ENCODE measurements at regions not wholly inside any gene's neighbourhood (a gene's known extent, or its start where the extent isn't known, plus 50 kb on each side); places are given as distances from the start of the nearest gene placed in this dataset.

DNA sequence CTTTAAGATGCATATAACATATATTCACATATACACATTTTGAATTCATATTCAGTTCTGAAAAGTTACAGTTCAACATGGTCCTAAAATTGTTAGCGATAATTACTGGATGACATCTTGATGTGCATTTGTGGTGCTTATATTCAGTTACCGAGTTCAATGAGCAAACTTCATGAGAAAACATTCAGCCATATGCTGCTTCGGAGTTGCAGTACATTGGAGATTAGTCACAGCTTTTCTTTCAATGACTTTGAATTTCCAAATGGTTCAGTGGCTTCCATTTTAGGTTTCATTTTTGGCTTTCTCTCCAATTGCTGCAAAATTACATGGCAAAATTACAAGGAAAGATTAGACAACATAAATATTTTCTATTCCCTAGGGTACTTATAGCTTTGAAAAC lies 198.3 kb upstream of the CNTN3 start:
- Histone ChIP-seq H3K27me3 (ENCODE audit: control insufficient read depth in 2 of 2, insufficient read depth in 2 of 2, low read length in 2 of 2) (no peaks in the 10 kb centered on the region), H4K20me1 (ENCODE audit: insufficient read depth, low read length) (no peaks in the 10 kb centered on the region), H3K79me2 (ENCODE audit: insufficient read depth, low read length) (no peaks in the 10 kb centered on the region), H3K36me3 (replicated peaks in 1 of 2; ENCODE audit: control insufficient read depth in 1 of 2, insufficient read depth in 2 of 2, low read length in 2 of 2) (no peaks in the 10 kb centered on the region), H3K4me1 (ENCODE audit: control insufficient read depth in 1 of 2, insufficient read depth in 2 of 2, low read length in 2 of 2) (no peaks in the 10 kb centered on the region), H3K4me2 (replicated peaks; ENCODE audit: extremely low read depth, low read length, poor library complexity, severe bottlenecking) (no peak overlapping the region), H3K9me3 (replicated peaks in 1 of 2; ENCODE audit: control insufficient read depth in 1 of 2, insufficient read depth in 1 of 2, low read length in 2 of 2) (no peaks in the 10 kb centered on the region), H3K9ac (ENCODE audit: insufficient read depth, low read length, poor library complexity, severe bottlenecking) (no peak overlapping the region), H3K27ac (ENCODE audit: low read depth in 1 of 2, low read length in 2 of 2) (no peak overlapping the region), H2AFZ (ENCODE audit: insufficient read depth, low read depth, low read length, poor library complexity, severe bottlenecking) (no peak overlapping the region), H3K4me3 (replicated peaks in 1 of 3; ENCODE audit: low read depth in 2 of 3, low read length in 3 of 3) (no peak overlapping the region)
- no peak for DNase-seq
- Mint-ChIP-seq H3K4me1 (no peaks in the 10 kb centered on the region), H3K27me3 (ENCODE audit: low read depth in 3 of 3) (peaks cover 0 to 1% (median 0%) of the 10 kb centered on the region in 3 donors), H3K36me3 (no peaks in the 10 kb centered on the region), H3K4me3 (no peak overlapping the region), H3K27ac (no peak overlapping the region), H3K9me3 (peaks cover 0 to 3% (median 2%) of the 10 kb centered on the region in 7 donors)
- intact Hi-C loops (cut with micrococcal nuclease), result no loop called here
- TF ChIP-seq, protein P1, sequence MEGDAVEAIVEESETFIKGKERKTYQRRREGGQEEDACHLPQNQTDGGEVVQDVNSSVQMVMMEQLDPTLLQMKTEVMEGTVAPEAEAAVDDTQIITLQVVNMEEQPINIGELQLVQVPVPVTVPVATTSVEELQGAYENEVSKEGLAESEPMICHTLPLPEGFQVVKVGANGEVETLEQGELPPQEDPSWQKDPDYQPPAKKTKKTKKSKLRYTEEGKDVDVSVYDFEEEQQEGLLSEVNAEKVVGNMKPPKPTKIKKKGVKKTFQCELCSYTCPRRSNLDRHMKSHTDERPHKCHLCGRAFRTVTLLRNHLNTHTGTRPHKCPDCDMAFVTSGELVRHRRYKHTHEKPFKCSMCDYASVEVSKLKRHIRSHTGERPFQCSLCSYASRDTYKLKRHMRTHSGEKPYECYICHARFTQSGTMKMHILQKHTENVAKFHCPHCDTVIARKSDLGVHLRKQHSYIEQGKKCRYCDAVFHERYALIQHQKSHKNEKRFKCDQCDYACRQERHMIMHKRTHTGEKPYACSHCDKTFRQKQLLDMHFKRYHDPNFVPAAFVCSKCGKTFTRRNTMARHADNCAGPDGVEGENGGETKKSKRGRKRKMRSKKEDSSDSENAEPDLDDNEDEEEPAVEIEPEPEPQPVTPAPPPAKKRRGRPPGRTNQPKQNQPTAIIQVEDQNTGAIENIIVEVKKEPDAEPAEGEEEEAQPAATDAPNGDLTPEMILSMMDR (IDR thresholded peaks at IDR 0.05), result no peak
- WGBS (ENCODE audit: insufficient coverage), result 100% methylated on average over 3 of the region's 3 CpGs

DNA sequence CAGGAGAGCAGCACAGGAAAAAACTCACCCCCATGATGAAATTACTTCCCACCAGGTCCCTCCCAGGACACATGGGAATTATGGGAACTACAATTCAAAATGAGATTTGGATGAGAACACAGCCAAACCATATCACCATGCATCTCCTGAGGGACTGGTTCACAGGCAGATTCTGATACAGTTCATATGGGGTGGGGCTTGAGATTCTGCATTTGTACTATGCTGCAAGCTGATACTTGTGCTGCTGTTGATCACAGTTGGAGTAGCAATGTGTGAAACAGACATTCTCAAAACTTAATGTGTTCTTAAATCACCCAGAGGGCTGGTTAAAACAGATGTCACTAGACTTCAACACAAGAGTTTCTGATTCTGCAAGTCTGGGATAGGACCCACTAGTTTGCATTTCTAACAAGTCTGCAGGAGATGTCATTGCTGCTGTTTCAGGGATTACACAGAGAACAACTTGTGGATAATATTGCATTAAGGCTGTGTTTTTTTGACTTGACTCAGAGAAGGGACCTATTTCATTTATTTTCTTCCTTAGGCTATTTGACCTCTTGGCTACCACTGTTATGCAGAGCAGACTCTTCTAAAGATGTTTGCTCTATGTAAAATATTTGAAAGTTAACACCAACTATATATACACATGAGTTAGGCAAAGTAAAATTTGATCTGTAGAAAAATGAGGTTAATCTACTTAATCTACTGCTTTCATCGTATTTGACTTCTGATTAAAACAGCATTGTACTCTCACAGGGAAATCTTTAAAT lies 194.2 kb upstream of the CNTN3 start:
- no peaks in the 10 kb centered on the region for H3K36me3 ChIP-seq (replicated peaks in 1 of 2; ENCODE audit: control insufficient read depth in 1 of 2, insufficient read depth in 2 of 2, low read length in 2 of 2)
- H3K4me3 ChIP-seq (replicated peaks in 1 of 3; ENCODE audit: low read depth in 2 of 3, low read length in 3 of 3), result no peak overlapping the region
- H3K27ac ChIP-seq (ENCODE audit: low read depth in 1 of 2, low read length in 2 of 2), result no peak overlapping the region
- H3K27me3 Mint-ChIP-seq (ENCODE audit: low read depth in 3 of 3), result peaks cover 0 to 1% (median 0%) of the 10 kb centered on the region in 3 donors
- intact Hi-C loops (cut with micrococcal nuclease), result no loop called here
- WGBS (ENCODE audit: insufficient coverage), result 80% methylated on average over 1 of the region's 1 CpG
- peaks cover 0 to 9% (median 2%) of the 10 kb centered on the region in 7 donors for H3K9me3 Mint-ChIP-seq
- H4K20me1 ChIP-seq (ENCODE audit: insufficient read depth, low read length), result no peaks in the 10 kb centered on the region
- H3K79me2 ChIP-seq (ENCODE audit: insufficient read depth, low read length), result no peaks in the 10 kb centered on the region
- DNase-seq, result no peak
- no peaks in the 10 kb centered on the region for H3K27me3 ChIP-seq (ENCODE audit: control insufficient read depth in 2 of 2, insufficient read depth in 2 of 2, low read length in 2 of 2)
- TF ChIP-seq, protein P1 (IDR thresholded peaks at IDR 0.05), result no peak
- H3K36me3 Mint-ChIP-seq, result no peaks in the 10 kb centered on the region
- no peak overlapping the region for H3K4me2 ChIP-seq (replicated peaks; ENCODE audit: extremely low read depth, low read length, poor library complexity, severe bottlenecking)
- H3K9me3 ChIP-seq (replicated peaks in 1 of 2; ENCODE audit: control insufficient read depth in 1 of 2, insufficient read depth in 1 of 2, low read length in 2 of 2), result peaks cover 3 to 7% of the 10 kb centered on the region in 2 donors
- H2AFZ ChIP-seq (ENCODE audit: insufficient read depth, low read depth, low read length, poor library complexity, severe bottlenecking), result no peak overlapping the region
- no peaks in the 10 kb centered on the region for H3K4me1 ChIP-seq (ENCODE audit: control insufficient read depth in 1 of 2, insufficient read depth in 2 of 2, low read length in 2 of 2)
- no peaks in the 10 kb centered on the region for H3K4me1 Mint-ChIP-seq
- no peak overlapping the region for H3K27ac Mint-ChIP-seq
- H3K4me3 Mint-ChIP-seq, result no peak overlapping the region
- no peak overlapping the region for H3K9ac ChIP-seq (ENCODE audit: insufficient read depth, low read length, poor library complexity, severe bottlenecking)

Data from CD14-positive monocyte (primary cell).